ENCODE measurements at regions not wholly inside any gene's neighbourhood (a gene's known extent, or its start where the extent isn't known, plus 50 kb on each side); places are given as distances from the start of the nearest gene placed in this dataset.

GRCh38 chr7:109437957-109438356 lies 868.3 kb downstream of the DNAJB9 start:
- Histone ChIP-seq H3K27me3 (ENCODE audit: insufficient read depth, low read length) (no peaks in the 10 kb centered on the region), H3K79me2 (ENCODE audit: insufficient read depth, low read length) (no peaks in the 10 kb centered on the region), H3K27ac (ENCODE audit: low read depth, low read length, poor library complexity, severe bottlenecking) (no peak overlapping the region), H3K4me2 (ENCODE audit: low read length) (no peak overlapping the region), H4K20me1 (ENCODE audit: insufficient read depth, low read length) (no peaks in the 10 kb centered on the region), H3K9ac (ENCODE audit: low read length) (no peak overlapping the region), H3K9me2 (ENCODE audit: low read depth, low read length) (no peaks in the 10 kb centered on the region; the same call in 1 of the 2 replicates), H3F3A (ENCODE audit: insufficient read depth, low read length) (no peaks in the 10 kb centered on the region), H3K36me3 (ENCODE audit: insufficient read depth, low read length) (no peaks in the 10 kb centered on the region), H2AFZ (ENCODE audit: low read length) (no peak overlapping the region), H3K4me3 (ENCODE audit: low read depth, low read length, poor library complexity, severe bottlenecking) (no peak overlapping the region), H3K4me1 (ENCODE audit: insufficient read depth, low read length, severe bottlenecking) (no peaks in the 10 kb centered on the region), H3K9me3 (ENCODE audit: low read length) (no peaks in the 10 kb centered on the region)
- TF ChIP-seq EZH2 (IDR thresholded peaks at IDR 0.05; ENCODE audit: borderline replicate concordance, low read length) (no peak), CTCF (IDR thresholded peaks at IDR 0.05; ENCODE audit: low read length) (no peak)

GRCh38 chr7:109449760-109450159 lies 880.1 kb downstream of the DNAJB9 start:
- H3K4me3 ChIP-seq (ENCODE audit: low read depth, low read length, poor library complexity, severe bottlenecking) = no peak overlapping the region
- no peaks in the 10 kb centered on the region for H3K27me3 ChIP-seq (ENCODE audit: insufficient read depth, low read length)
- no peaks in the 10 kb centered on the region for H3F3A ChIP-seq (ENCODE audit: insufficient read depth, low read length)
- no peaks in the 10 kb centered on the region for H3K36me3 ChIP-seq (ENCODE audit: insufficient read depth, low read length)
- TF ChIP-seq CTCF (IDR thresholded peaks at IDR 0.05; ENCODE audit: low read length) (no peak), EZH2 (IDR thresholded peaks at IDR 0.05; ENCODE audit: borderline replicate concordance, low read length) (no peak)
- H3K4me1 ChIP-seq (ENCODE audit: insufficient read depth, low read length, severe bottlenecking) = no peaks in the 10 kb centered on the region
- no peaks in the 10 kb centered on the region for H3K9me2 ChIP-seq (ENCODE audit: low read depth, low read length)
- no peak overlapping the region for H3K9ac ChIP-seq (ENCODE audit: low read length)
- H2AFZ ChIP-seq (ENCODE audit: low read length) = no peak overlapping the region
- H3K79me2 ChIP-seq (ENCODE audit: insufficient read depth, low read length) = no peaks in the 10 kb centered on the region
- no peak overlapping the region for H3K4me2 ChIP-seq (ENCODE audit: low read length)
- no peaks in the 10 kb centered on the region for H3K9me3 ChIP-seq (ENCODE audit: low read length)
- no peaks in the 10 kb centered on the region for H4K20me1 ChIP-seq (ENCODE audit: insufficient read depth, low read length)
- no peak overlapping the region for H3K27ac ChIP-seq (ENCODE audit: low read depth, low read length, poor library complexity, severe bottlenecking)

- H3K4me3 ChIP-seq (ENCODE audit: low read depth, low read length, poor library complexity, severe bottlenecking) = no peak overlapping the region
These were observed 886.4 kb downstream of the DNAJB9 start for GRCh38 chr7:109456116-109456515.

More at GRCh38 chr7:109456116-109456515, 886.4 kb downstream of the DNAJB9 start:
- no peaks in the 10 kb centered on the region for H4K20me1 ChIP-seq (ENCODE audit: insufficient read depth, low read length)
- no peaks in the 10 kb centered on the region for H3K36me3 ChIP-seq (ENCODE audit: insufficient read depth, low read length)
- no peaks in the 10 kb centered on the region for H3F3A ChIP-seq (ENCODE audit: insufficient read depth, low read length)
- H3K4me1 ChIP-seq (ENCODE audit: insufficient read depth, low read length, severe bottlenecking) = no peaks in the 10 kb centered on the region
- H3K79me2 ChIP-seq (ENCODE audit: insufficient read depth, low read length) = no peaks in the 10 kb centered on the region
- no peak overlapping the region for H3K27ac ChIP-seq (ENCODE audit: low read depth, low read length, poor library complexity, severe bottlenecking)
- H3K9ac ChIP-seq (ENCODE audit: low read length) = no peak overlapping the region
- H2AFZ ChIP-seq (ENCODE audit: low read length) = no peak overlapping the region
- H3K9me3 ChIP-seq (ENCODE audit: low read length) = no peaks in the 10 kb centered on the region
- peaks cover 6% of the 10 kb centered on the region; the same call in 1 of the 2 replicates for H3K9me2 ChIP-seq (ENCODE audit: low read depth, low read length)
- no peak for TF ChIP-seq EZH2 (IDR thresholded peaks at IDR 0.05; ENCODE audit: borderline replicate concordance, low read length)
- TF ChIP-seq CTCF (IDR thresholded peaks at IDR 0.05; ENCODE audit: low read length) = peak; percentile 25; the same call in 1 of the 2 replicates
- H3K4me2 ChIP-seq (ENCODE audit: low read length) = no peak overlapping the region
- no peaks in the 10 kb centered on the region for H3K27me3 ChIP-seq (ENCODE audit: insufficient read depth, low read length)
